Tibial artery (tissue), 4 donors: ENCODE measurements at regions not wholly inside any gene's neighbourhood (a gene's known extent, or its start where the extent isn't known, plus 50 kb on each side); places are given as distances from the start of the nearest gene placed in this dataset.

ENCODE experiments used
- DNase-seq, 2 donors: peaks; one replicate each; pipeline ENCODE4 v3.0.0-alpha.2; 2019
- H3K27ac ChIP-seq, 2 donors: fragments of 200-600 bp; sonication (generic) in 1 of 2; 1 replicate in 1 of 2; 2 replicates in 1 of 2; pipeline ENCODE4 v1.5.1; 2018 to 2019; ENCODE audit warnings: mild to moderate bottlenecking in 1 of 2
- H3K27me3 ChIP-seq, 2 donors: fragments of 200-600 bp; sonication (generic) in 1 of 2; one replicate each; pipeline versions ENCODE4 v1.5.1 to v1.6.0; 2016 to 2019
- H3K36me3 ChIP-seq, 3 donors: fragments of 200-600 bp; sonication (generic) in 2 of 3; one replicate each; pipeline ENCODE4 v1.5.1; 2016 to 2019; ENCODE audit warnings: mild to moderate bottlenecking in 2 of 3
- H3K4me1 ChIP-seq, 4 donors: fragments of 200-600 bp; sonication (generic) in 2 of 4; 1 replicate in 3 of 4; 2 replicates in 1 of 4; pipeline ENCODE4 v1.5.1; 2016 to 2019
- H3K4me3 ChIP-seq, 2 donors: fragments of 200-600 bp; sonication (generic) in 1 of 2; 1 replicate in 1 of 2; 2 replicates in 1 of 2; pipeline ENCODE4 v1.5.1; 2018 to 2019; ENCODE audit warnings: mild to moderate bottlenecking in 2 of 2
- H3K9me3 ChIP-seq, 3 donors: fragments of 200-600 bp; sonication (generic) in 1 of 3; one replicate each; pipeline ENCODE4 v1.5.1; 2016 to 2019
- intact Hi-C: fragments of 100-400 bp; cut with DNase I; formaldehyde crosslinking; loops from one replicate; pipeline ENCODE4 v1.15.0; 2023; ENCODE audit warnings: low total_unique reads
- TF ChIP-seq, protein P1 (sequence below), 2 experiments: fragments of 200-600 bp in 1 of 2; fragments of 450-650 bp in 1 of 2; IDR thresholded peaks; one replicate each; pipeline ENCODE4 v1.5.1; 2017 to 2019; ENCODE audit warnings: antibody characterized with exemption in 2 of 2, mild to moderate bottlenecking in 1 of 2, moderate library complexity in 1 of 2

DNA sequence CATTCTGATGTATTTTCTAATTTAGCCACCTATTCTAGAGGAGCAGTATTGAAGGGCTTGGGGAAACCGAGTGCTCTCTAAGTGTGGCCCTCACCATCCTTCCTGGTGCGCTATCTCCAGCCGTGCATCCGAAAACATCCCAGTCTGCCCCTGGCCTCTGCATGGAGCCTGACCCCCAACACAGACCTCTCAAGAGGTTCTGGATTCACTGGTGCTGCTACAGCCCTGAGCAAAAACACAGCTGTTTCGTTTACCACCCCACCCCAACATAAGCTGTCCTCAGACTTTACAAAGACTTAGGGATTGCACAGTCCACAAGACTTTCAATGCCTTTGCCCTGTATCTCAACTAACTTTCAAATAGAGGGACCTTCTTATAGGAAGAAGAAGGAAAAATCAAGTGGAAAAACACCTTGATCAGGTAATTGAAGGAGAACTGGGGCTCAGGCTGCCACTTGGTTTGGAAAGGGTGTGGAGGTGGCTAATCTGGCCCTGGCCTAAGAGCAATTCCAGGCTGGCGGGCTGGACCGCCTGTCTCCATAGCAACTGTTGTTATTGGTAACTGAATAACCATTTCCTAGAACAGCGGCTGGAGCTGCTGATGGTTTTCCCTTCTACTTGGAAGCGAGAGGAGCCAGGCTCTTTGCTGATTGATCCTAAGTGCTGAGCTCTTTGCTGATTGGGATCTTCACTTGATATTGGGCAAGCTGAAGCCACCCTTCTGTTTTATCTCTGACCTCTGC is 90.2 kb upstream of the TOX2 start:
- Histone ChIP-seq H3K27ac (no peak overlapping the region), H3K36me3 (no peaks in the 10 kb centered on the region), H3K4me3 (no peak overlapping the region), H3K27me3 (peaks cover 0 to 7% of the 10 kb centered on the region in 2 donors), H3K9me3 (no peaks in the 10 kb centered on the region), H3K4me1 (no peaks in the 10 kb centered on the region)
- intact Hi-C loops: no loop called here
- TF ChIP-seq, protein P1, sequence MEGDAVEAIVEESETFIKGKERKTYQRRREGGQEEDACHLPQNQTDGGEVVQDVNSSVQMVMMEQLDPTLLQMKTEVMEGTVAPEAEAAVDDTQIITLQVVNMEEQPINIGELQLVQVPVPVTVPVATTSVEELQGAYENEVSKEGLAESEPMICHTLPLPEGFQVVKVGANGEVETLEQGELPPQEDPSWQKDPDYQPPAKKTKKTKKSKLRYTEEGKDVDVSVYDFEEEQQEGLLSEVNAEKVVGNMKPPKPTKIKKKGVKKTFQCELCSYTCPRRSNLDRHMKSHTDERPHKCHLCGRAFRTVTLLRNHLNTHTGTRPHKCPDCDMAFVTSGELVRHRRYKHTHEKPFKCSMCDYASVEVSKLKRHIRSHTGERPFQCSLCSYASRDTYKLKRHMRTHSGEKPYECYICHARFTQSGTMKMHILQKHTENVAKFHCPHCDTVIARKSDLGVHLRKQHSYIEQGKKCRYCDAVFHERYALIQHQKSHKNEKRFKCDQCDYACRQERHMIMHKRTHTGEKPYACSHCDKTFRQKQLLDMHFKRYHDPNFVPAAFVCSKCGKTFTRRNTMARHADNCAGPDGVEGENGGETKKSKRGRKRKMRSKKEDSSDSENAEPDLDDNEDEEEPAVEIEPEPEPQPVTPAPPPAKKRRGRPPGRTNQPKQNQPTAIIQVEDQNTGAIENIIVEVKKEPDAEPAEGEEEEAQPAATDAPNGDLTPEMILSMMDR (IDR thresholded peaks at IDR 0.05): no peak
- no peak for DNase-seq

- DNase-seq: no peak
- no peaks in the 10 kb centered on the region for H3K27me3 ChIP-seq
- H3K36me3 ChIP-seq: no peaks in the 10 kb centered on the region
- H3K4me3 ChIP-seq: no peak overlapping the region
- intact Hi-C loops: no loop called here
- H3K27ac ChIP-seq: no peak overlapping the region
- no peaks in the 10 kb centered on the region for H3K9me3 ChIP-seq
- TF ChIP-seq, protein P1 (IDR thresholded peaks at IDR 0.05): no peak
- H3K4me1 ChIP-seq: no peaks in the 10 kb centered on the region
These were observed 92.9 kb upstream of the TOX2 start for GRCh38 chr20:43821795-43822194.

DNA sequence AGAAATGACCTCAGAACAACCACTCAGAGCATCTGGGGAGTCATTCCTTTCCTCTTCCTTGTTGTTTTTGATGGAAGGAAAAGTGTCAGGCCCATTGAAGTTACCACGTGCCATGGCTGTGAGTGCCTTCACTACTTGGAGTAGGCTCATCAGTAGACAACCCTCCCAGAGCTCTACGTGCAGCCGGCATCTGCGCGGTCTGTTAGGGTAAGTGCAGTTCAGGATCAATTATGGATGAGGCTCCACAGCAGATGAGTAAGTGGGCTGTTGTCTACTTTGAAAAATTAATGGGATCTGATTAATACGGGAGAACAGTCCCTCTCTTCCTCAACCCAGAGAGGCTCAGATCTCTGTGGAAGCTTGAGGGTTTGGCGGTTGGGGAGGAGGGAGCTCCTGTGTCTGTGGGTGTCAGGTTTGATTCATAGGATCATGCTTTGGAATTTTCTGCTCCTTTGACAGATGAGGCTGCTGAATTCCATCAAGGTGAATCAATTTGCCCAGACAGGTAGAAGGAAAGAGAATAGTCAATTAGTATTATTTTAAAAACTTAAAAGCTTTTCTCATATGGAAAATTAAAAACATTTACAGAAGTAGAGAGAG is 93.8 kb upstream of the TOX2 start:
- DNase-seq: no peak
- Histone ChIP-seq H3K4me1 (no peaks in the 10 kb centered on the region), H3K27ac (no peak overlapping the region), H3K36me3 (no peaks in the 10 kb centered on the region), H3K4me3 (no peak overlapping the region), H3K9me3 (no peaks in the 10 kb centered on the region), H3K27me3 (no peaks in the 10 kb centered on the region)
- intact Hi-C loops: no loop called here
- TF ChIP-seq, protein P1 (IDR thresholded peaks at IDR 0.05): no peak

DNA sequence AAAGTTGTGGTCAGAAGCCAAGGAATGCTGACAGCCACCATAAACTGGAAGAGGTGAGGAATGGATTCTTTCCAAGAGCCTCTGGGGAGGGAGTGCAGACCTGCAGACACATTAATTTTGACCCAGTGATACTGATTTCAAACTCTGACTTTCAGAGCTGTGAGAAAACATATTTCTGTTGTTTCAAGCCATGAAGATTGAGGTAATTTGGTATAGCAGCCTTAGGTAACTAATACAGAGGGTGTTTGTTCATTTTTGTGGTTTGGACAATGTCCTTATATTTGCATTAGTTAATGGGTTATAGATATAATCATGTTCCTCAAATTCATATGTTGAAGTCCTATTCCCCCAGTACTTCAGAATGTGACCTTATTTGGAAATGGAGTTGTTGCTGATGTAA is 85.4 kb upstream of the GTSF1L start:
- H3K36me3 ChIP-seq: no peaks in the 10 kb centered on the region
- peaks cover 6 to 20% (median 10%) of the 10 kb centered on the region in 3 donors for H3K9me3 ChIP-seq
- H3K4me1 ChIP-seq: no peaks in the 10 kb centered on the region
- H3K27me3 ChIP-seq: no peaks in the 10 kb centered on the region
- no peak overlapping the region for H3K27ac ChIP-seq
- H3K4me3 ChIP-seq: no peak overlapping the region
- intact Hi-C loops: no loop called here
- DNase-seq: no peak
- TF ChIP-seq, protein P1 (IDR thresholded peaks at IDR 0.05): no peak

GRCh38 chr20:43809206-43809819 is 82.5 kb upstream of the GTSF1L start:
- intact Hi-C loops: no loop called here
- TF ChIP-seq, protein P1 (IDR thresholded peaks at IDR 0.05): no peak
- Histone ChIP-seq H3K27me3 (no peaks in the 10 kb centered on the region), H3K4me1 (no peaks in the 10 kb centered on the region), H3K36me3 (no peaks in the 10 kb centered on the region), H3K4me3 (no peak overlapping the region), H3K27ac (no peak overlapping the region), H3K9me3 (peaks cover 6 to 25% (median 12%) of the 10 kb centered on the region in 3 donors)
- DNase-seq: no peak
